H9 (cell line): ENCODE measurements at regions not wholly inside any gene's neighbourhood (a gene's known extent, or its start where the extent isn't known, plus 50 kb on each side); places are given as distances from the start of the nearest gene placed in this dataset.

Experiments
- DNase-seq: peaks from one replicate; pipeline ENCODE4 v3.0.0-alpha.2; 2017
- H2AFZ ChIP-seq: one replicate; pipeline ENCODE4 v1.6.1; 2013; ENCODE audit warnings: mild to moderate bottlenecking, low read length, control low read depth, moderate library complexity
- H2AK5ac ChIP-seq: 2 replicates; pipeline ENCODE4 v1.6.1; 2013; ENCODE audit warnings: low read length, control low read depth, mixed read lengths; ENCODE audit not compliant: insufficient read length
- H2BK120ac ChIP-seq: one replicate; pipeline ENCODE4 v1.6.1; 2013; ENCODE audit warnings: low read depth, mild to moderate bottlenecking, low read length, control low read depth, inconsistent platforms; ENCODE audit not compliant: poor library complexity, severe bottlenecking
- H2BK12ac ChIP-seq: 2 replicates; pipeline ENCODE4 v1.6.1; 2013; ENCODE audit warnings: low read length, control low read depth, mixed read lengths, low read depth; ENCODE audit not compliant: insufficient read length
- H2BK15ac ChIP-seq: 2 replicates; pipeline ENCODE4 v1.6.1; 2013; ENCODE audit warnings: low read depth, low read length, control low read depth
- H2BK20ac ChIP-seq: one replicate; pipeline ENCODE4 v1.6.1; 2013; ENCODE audit warnings: low read depth, mild to moderate bottlenecking, low read length, control low read depth, inconsistent platforms; ENCODE audit not compliant: poor library complexity, severe bottlenecking
- H2BK5ac ChIP-seq: 2 replicates; pipeline ENCODE4 v1.6.1; 2013; ENCODE audit warnings: low read length, control low read depth, mixed read lengths; ENCODE audit not compliant: insufficient read length
- H3K14ac ChIP-seq: 2 replicates; pipeline ENCODE4 v1.6.1; 2013; ENCODE audit warnings: low read length, control low read depth; ENCODE audit not compliant: insufficient read depth
- H3K18ac ChIP-seq: 2 replicates; pipeline ENCODE4 v1.6.1; 2013; ENCODE audit warnings: low read depth, mild to moderate bottlenecking, mixed read lengths, low read length, control low read depth; ENCODE audit not compliant: insufficient read length
- H3K23ac ChIP-seq: 2 replicates; pipeline ENCODE4 v1.6.1; 2013; ENCODE audit warnings: low read length, control low read depth, mixed read lengths, low read depth; ENCODE audit not compliant: insufficient read length
- H3K23me2 ChIP-seq: 2 replicates; pipeline ENCODE4 v1.6.1; 2013; ENCODE audit warnings: low read depth, mild to moderate bottlenecking, mixed read lengths, low read length, control low read depth; ENCODE audit not compliant: insufficient read length, poor library complexity, severe bottlenecking
- H3K27ac ChIP-seq: 2 replicates; pipeline ENCODE4 v1.5.1; 2013; ENCODE audit warnings: low read length, control low read depth, mixed read lengths, low read depth; ENCODE audit not compliant: insufficient read length
- H3K27me3 ChIP-seq: 2 replicates; pipeline ENCODE4 v1.6.1; 2013; ENCODE audit warnings: low read length, control low read depth, inconsistent platforms; ENCODE audit not compliant: insufficient read depth
- H3K4ac ChIP-seq: 2 replicates; pipeline ENCODE4 v1.6.1; 2013; ENCODE audit warnings: low read depth, mild to moderate bottlenecking, control low read depth, inconsistent platforms, low read length, moderate library complexity
- H3K4me1 ChIP-seq: 2 replicates; pipeline ENCODE4 v1.6.1; 2013; ENCODE audit warnings: low read length, control low read depth, inconsistent platforms; ENCODE audit not compliant: insufficient read depth
- H3K4me2 ChIP-seq: 2 replicates; pipeline ENCODE4 v1.6.1; 2013; ENCODE audit warnings: low read length, control low read depth, mixed read lengths; ENCODE audit not compliant: insufficient read length, insufficient read depth
- H3K56ac ChIP-seq: 2 replicates; pipeline ENCODE4 v1.6.1; 2013; ENCODE audit warnings: low read depth, mild to moderate bottlenecking, mixed read lengths, low read length, control low read depth; ENCODE audit not compliant: insufficient read length
- H3K79me1 ChIP-seq: 2 replicates; pipeline ENCODE4 v1.6.1; 2013; ENCODE audit warnings: low read depth, mild to moderate bottlenecking, moderate library complexity, low read length, control low read depth, inconsistent platforms; ENCODE audit not compliant: insufficient read depth, poor library complexity, severe bottlenecking
- H3K79me2 ChIP-seq: 2 replicates; pipeline ENCODE4 v1.6.1; 2013; ENCODE audit warnings: low read length, control low read depth, inconsistent platforms; ENCODE audit not compliant: insufficient read depth
- H3K9ac ChIP-seq: 2 replicates; pipeline ENCODE4 v1.6.1; 2013; ENCODE audit warnings: low read length, control low read depth, mixed read lengths; ENCODE audit not compliant: insufficient read length; ENCODE audit errors: extremely low read depth
- H3K9me3 ChIP-seq: one replicate; pipeline ENCODE4 v1.6.1; 2013; ENCODE audit warnings: low read depth, low read length, inconsistent platforms; ENCODE audit not compliant: control insufficient read depth
- H3T11ph ChIP-seq: one replicate; pipeline ENCODE4 v1.6.1; 2013; ENCODE audit warnings: mild to moderate bottlenecking, low read length, control low read depth, inconsistent platforms
- H4K20me1 ChIP-seq: one replicate; pipeline ENCODE4 v1.6.1; 2013; ENCODE audit not compliant: control insufficient read depth, insufficient read length, insufficient read depth
- H4K5ac ChIP-seq: 2 replicates; pipeline ENCODE4 v1.6.1; 2013; ENCODE audit warnings: low read depth, mild to moderate bottlenecking, mixed read lengths, low read length, control low read depth; ENCODE audit not compliant: insufficient read length
- H4K8ac ChIP-seq: replicated peaks from 2 replicates; pipeline ENCODE4 v1.6.1; 2013; ENCODE audit warnings: low read length, control low read depth, mixed read lengths, low read depth; ENCODE audit not compliant: insufficient read length
- H4K91ac ChIP-seq: 2 replicates; pipeline ENCODE4 v1.6.1; 2013; ENCODE audit warnings: low read depth, mild to moderate bottlenecking, moderate library complexity, mixed read lengths, low read length, control low read depth; ENCODE audit not compliant: insufficient read length
- H3K27ac Mint-ChIP-seq, 3 experiments: 2 replicates in 2 of 3; 3 replicates in 1 of 3; pipeline ENCODE4 v1.8.0; 2020 to 2021; ENCODE audit warnings: mixed read lengths in 3 of 3, mild to moderate bottlenecking in 1 of 3, moderate library complexity in 1 of 3
- H3K27me3 Mint-ChIP-seq: 2 replicates; pipeline ENCODE4 v1.8.0; 2021; ENCODE audit warnings: low read depth, mild to moderate bottlenecking, moderate library complexity, mixed read lengths
- H3K36me3 Mint-ChIP-seq, 3 experiments: 2 replicates in 2 of 3; 3 replicates in 1 of 3; pipeline ENCODE4 v1.8.0; 2020 to 2021; ENCODE audit warnings: low read depth in 3 of 3, mixed read lengths in 3 of 3; ENCODE audit not compliant: insufficient read depth in 1 of 3
- H3K4me1 Mint-ChIP-seq, 2 experiments: 2 replicates each; pipeline ENCODE4 v1.8.0; 2020; ENCODE audit warnings: mixed read lengths in 2 of 2
- H3K4me3 Mint-ChIP-seq, 2 experiments: 2 replicates in 1 of 2; 3 replicates in 1 of 2; pipeline ENCODE4 v1.8.0; 2020 to 2021; ENCODE audit warnings: mild to moderate bottlenecking in 2 of 2, mixed read lengths in 2 of 2, moderate library complexity in 1 of 2
- H3K9me3 Mint-ChIP-seq, 2 experiments: 2 replicates in 1 of 2; 3 replicates in 1 of 2; pipeline ENCODE4 v1.8.0; 2020; ENCODE audit warnings: mild to moderate bottlenecking in 2 of 2, mixed read lengths in 2 of 2, moderate library complexity in 1 of 2
- WGBS: extraction: QIAGEN DNeasy Blood & Tissue Kit; methylation state at CpG from one replicate; pipeline ENCODE4 v1.1.7; 2013; ENCODE audit warnings: missing lambda C conversion rate, low lambda C conversion rate, mixed read lengths; ENCODE audit not compliant: insufficient read length; ENCODE audit errors: extremely low coverage; 5-methylcytosine and 5-hydroxymethylcytosine counted together
- TF ChIP-seq, protein P1 (sequence below): fragments of 200-600 bp; sonication (generic); conservative IDR thresholded peaks from 3 replicates; pipeline ENCODE4 v1.8.0; 2021; ENCODE audit warnings: antibody characterized with exemption, mild to moderate bottlenecking

DNA sequence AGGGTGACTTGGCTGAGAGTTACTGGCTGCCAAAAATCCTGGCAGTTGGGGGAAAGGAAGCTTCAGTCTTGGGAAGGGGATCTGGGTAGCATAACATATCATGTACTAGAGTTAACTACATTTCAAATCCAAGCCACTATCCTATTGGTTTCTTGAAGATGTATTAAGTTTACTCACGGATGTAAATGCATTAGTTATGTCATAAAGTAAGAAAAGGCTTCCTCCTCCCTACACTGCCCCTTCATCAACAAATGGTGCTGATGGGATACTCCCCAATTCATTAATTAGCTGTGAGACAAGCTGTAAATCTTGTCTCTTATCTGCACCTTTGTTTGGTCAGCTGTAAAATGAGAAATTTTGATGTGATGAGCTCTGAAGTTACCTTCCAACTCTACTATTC lies 150.1 kb upstream of the SOX5 start:
- no peak overlapping the region for H2BK12ac ChIP-seq
- H3K4me1 Mint-ChIP-seq = no peaks in the 10 kb centered on the region
- H2BK120ac ChIP-seq = no peak overlapping the region

More for the DNA sequence above, 150.1 kb upstream of the SOX5 start:
- Histone ChIP-seq H2BK5ac (no peak overlapping the region), H3K27ac (no peak overlapping the region), H3K18ac (no peak overlapping the region), H4K5ac (no peak overlapping the region), H3K4me2 (no peak overlapping the region), H3K9ac (no peak overlapping the region), H4K91ac (no peak overlapping the region), H2BK15ac (no peak overlapping the region), H4K8ac (no peak overlapping the region), H3K27me3 (no peaks in the 10 kb centered on the region), H3K4ac (no peak overlapping the region), H3K79me1 (no peaks in the 10 kb centered on the region), H2AK5ac (no peak overlapping the region), H3K23me2 (no peaks in the 10 kb centered on the region), H3T11ph (no peak overlapping the region), H3K56ac (no peak overlapping the region), H3K14ac (no peak overlapping the region), H3K23ac (no peak overlapping the region), H3K9me3 (no peaks in the 10 kb centered on the region), H3K79me2 (no peaks in the 10 kb centered on the region), H4K20me1 (no peaks in the 10 kb centered on the region), H2AFZ (no peak overlapping the region), H3K4me1 (no peaks in the 10 kb centered on the region), H2BK20ac (no peak overlapping the region)
- no peak for DNase-seq
- no peak overlapping the region for H3K27ac Mint-ChIP-seq
- H3K4me3 Mint-ChIP-seq = no peak overlapping the region
- H3K9me3 Mint-ChIP-seq = no peaks in the 10 kb centered on the region
- TF ChIP-seq, protein P1, sequence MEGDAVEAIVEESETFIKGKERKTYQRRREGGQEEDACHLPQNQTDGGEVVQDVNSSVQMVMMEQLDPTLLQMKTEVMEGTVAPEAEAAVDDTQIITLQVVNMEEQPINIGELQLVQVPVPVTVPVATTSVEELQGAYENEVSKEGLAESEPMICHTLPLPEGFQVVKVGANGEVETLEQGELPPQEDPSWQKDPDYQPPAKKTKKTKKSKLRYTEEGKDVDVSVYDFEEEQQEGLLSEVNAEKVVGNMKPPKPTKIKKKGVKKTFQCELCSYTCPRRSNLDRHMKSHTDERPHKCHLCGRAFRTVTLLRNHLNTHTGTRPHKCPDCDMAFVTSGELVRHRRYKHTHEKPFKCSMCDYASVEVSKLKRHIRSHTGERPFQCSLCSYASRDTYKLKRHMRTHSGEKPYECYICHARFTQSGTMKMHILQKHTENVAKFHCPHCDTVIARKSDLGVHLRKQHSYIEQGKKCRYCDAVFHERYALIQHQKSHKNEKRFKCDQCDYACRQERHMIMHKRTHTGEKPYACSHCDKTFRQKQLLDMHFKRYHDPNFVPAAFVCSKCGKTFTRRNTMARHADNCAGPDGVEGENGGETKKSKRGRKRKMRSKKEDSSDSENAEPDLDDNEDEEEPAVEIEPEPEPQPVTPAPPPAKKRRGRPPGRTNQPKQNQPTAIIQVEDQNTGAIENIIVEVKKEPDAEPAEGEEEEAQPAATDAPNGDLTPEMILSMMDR = no peak
- no CpG with 5 or more reads among the region's 1 CpG for WGBS
- no peaks in the 10 kb centered on the region for H3K27me3 Mint-ChIP-seq
- H3K36me3 Mint-ChIP-seq = no peaks in the 10 kb centered on the region
